Neutrophil (primary cell): ENCODE measurements at regions not wholly inside any gene's neighbourhood (a gene's known extent, or its start where the extent isn't known, plus 50 kb on each side); places are given as distances from the start of the nearest gene placed in this dataset.

Experiments
- H3K27ac ChIP-seq: fragments of 200-600 bp; sonication (generic); 2 replicates; pipeline ENCODE4 v1.5.1; 2016; ENCODE audit warnings: mild to moderate bottlenecking, moderate library complexity
- H3K27me3 ChIP-seq: fragments of 200-600 bp; sonication (generic); 2 replicates; pipeline ENCODE4 v1.6.0; 2016; ENCODE audit warnings: mild to moderate bottlenecking
- H3K36me3 ChIP-seq: fragments of 200-600 bp; sonication (generic); 2 replicates; pipeline ENCODE4 v1.5.1; 2017
- H3K4me1 ChIP-seq, 2 experiments: fragments of 200-600 bp in 1 of 2; sonication (generic) in 1 of 2; 1 replicate in 1 of 2; 2 replicates in 1 of 2; pipeline versions ENCODE4 v1.5.1 to v1.6.1; 2013 to 2016; ENCODE audit warnings: low read depth in 1 of 2, low read length in 1 of 2, mild to moderate bottlenecking in 1 of 2, moderate library complexity in 1 of 2; ENCODE audit not compliant: control insufficient read depth in 1 of 2, insufficient read depth in 1 of 2
- H3K4me3 ChIP-seq, 2 experiments: fragments of 200-600 bp in 1 of 2; sonication (generic) in 1 of 2; 1 replicate in 1 of 2; 2 replicates in 1 of 2; pipeline ENCODE4 v1.5.1; 2013 to 2016; ENCODE audit warnings: low read depth in 1 of 2, low read length in 1 of 2, mild to moderate bottlenecking in 1 of 2, moderate library complexity in 1 of 2
- H3K9me3 ChIP-seq: fragments of 200-600 bp; sonication (generic); 2 replicates; pipeline ENCODE4 v1.5.1; 2016
- CTCF ChIP-seq: fragments of 200-600 bp; sonication (generic); IDR thresholded peaks from 2 replicates; pipeline ENCODE4 v1.5.1; 2016; ENCODE audit warnings: antibody characterized with exemption

- H3K4me3 ChIP-seq = no peak overlapping the region
- no peaks in the 10 kb centered on the region for H3K27me3 ChIP-seq
- H3K4me1 ChIP-seq = no peaks in the 10 kb centered on the region
- TF ChIP-seq CTCF = no peak
- H3K9me3 ChIP-seq = no peaks in the 10 kb centered on the region
- H3K36me3 ChIP-seq = no peaks in the 10 kb centered on the region
- H3K27ac ChIP-seq = no peak overlapping the region
These were observed 449.1 kb upstream of the KAZN start for GRCh38 chr1:14149431-14149830.

- no peak for TF ChIP-seq CTCF
- Histone ChIP-seq H3K27ac (no peak overlapping the region), H3K4me3 (no peak overlapping the region), H3K27me3 (no peaks in the 10 kb centered on the region), H3K36me3 (no peaks in the 10 kb centered on the region), H3K9me3 (no peaks in the 10 kb centered on the region), H3K4me1 (no peaks in the 10 kb centered on the region)
These were observed 441.9 kb upstream of the KAZN start for GRCh38 chr1:14156543-14156942.

GRCh38 chr1:14160781-14161180 is 437.7 kb upstream of the KAZN start:
- no peak for TF ChIP-seq CTCF
- H3K4me3 ChIP-seq = no peak overlapping the region

GRCh38 chr1:14163246-14163645 is 435.2 kb upstream of the KAZN start:
- no peaks in the 10 kb centered on the region for H3K4me1 ChIP-seq
- no peak for TF ChIP-seq CTCF

More at GRCh38 chr1:14160781-14161180, 437.7 kb upstream of the KAZN start:
- no peaks in the 10 kb centered on the region for H3K4me1 ChIP-seq
- H3K9me3 ChIP-seq = no peaks in the 10 kb centered on the region
- H3K36me3 ChIP-seq = no peaks in the 10 kb centered on the region
- no peak overlapping the region for H3K27ac ChIP-seq
- no peaks in the 10 kb centered on the region for H3K27me3 ChIP-seq

GRCh38 chr1:14165371-14165801 is 433.1 kb upstream of the KAZN start:
- no peak overlapping the region for H3K4me3 ChIP-seq
- no peaks in the 10 kb centered on the region for H3K36me3 ChIP-seq
- H3K27ac ChIP-seq = no peak overlapping the region
- TF ChIP-seq CTCF = no peak
- H3K4me1 ChIP-seq = no peaks in the 10 kb centered on the region
- no peaks in the 10 kb centered on the region for H3K27me3 ChIP-seq
- no peaks in the 10 kb centered on the region for H3K9me3 ChIP-seq

More at GRCh38 chr1:14163246-14163645, 435.2 kb upstream of the KAZN start:
- Histone ChIP-seq H3K9me3 (no peaks in the 10 kb centered on the region), H3K27me3 (no peaks in the 10 kb centered on the region), H3K36me3 (no peaks in the 10 kb centered on the region), H3K4me3 (no peak overlapping the region), H3K27ac (no peak overlapping the region)

GRCh38 chr1:14167884-14168283 is 430.6 kb upstream of the KAZN start:
- H3K36me3 ChIP-seq = no peaks in the 10 kb centered on the region
- H3K4me3 ChIP-seq = no peak overlapping the region
- no peaks in the 10 kb centered on the region for H3K4me1 ChIP-seq
- H3K27ac ChIP-seq = no peak overlapping the region
- no peaks in the 10 kb centered on the region for H3K27me3 ChIP-seq
- no peak for TF ChIP-seq CTCF
- H3K9me3 ChIP-seq = no peaks in the 10 kb centered on the region
